ENCODE measurements at regions not wholly inside any gene's neighbourhood (a gene's known extent, or its start where the extent isn't known, plus 50 kb on each side); places are given as distances from the start of the nearest gene placed in this dataset.

DNA sequence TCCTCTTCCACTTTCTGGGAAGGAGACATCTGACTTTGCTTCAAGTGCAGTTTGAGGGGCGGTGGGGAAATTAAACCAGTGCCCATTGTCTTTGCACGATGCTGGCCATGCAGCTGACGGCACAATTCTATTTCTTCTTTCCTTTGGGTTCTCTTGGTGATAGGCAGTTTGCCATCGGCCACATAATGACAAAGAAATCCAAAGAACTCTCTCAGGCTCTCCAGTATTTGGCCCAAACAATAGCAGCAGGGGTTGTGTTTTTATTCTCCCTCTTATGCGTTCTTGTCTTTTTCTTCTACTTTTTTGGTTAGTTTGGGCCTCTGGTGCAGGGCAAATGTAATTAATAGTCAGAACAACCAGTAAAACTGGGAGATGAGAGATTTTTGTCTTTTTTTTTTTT lies 147.0 kb downstream of the EMX2 start:
- TF ChIP-seq CTCF (IDR thresholded peaks at IDR 0.05) (no peak), POLR2A (IDR thresholded peaks at IDR 0.05) (no peak)

All from lower leg skin (tissue), 3 donors.